DND-41 (cell line): ENCODE measurements at regions not wholly inside any gene's neighbourhood (a gene's known extent, or its start where the extent isn't known, plus 50 kb on each side); places are given as distances from the start of the nearest gene placed in this dataset.

Experiments used
- ATAC-seq: fragments of 200-7000 bp; cut with Tn5 transposase; 3 replicates; pipeline ENCODE4 v1.9.1; 2021; ENCODE audit warnings: low read depth; ENCODE audit not compliant: insufficient read depth
- DNase-seq: peaks from one replicate; pipeline ENCODE4 v3.0.0-alpha.2; 2020
- H2AFZ ChIP-seq: 2 replicates; pipeline ENCODE4 v1.6.0; 2012; ENCODE audit warnings: low read depth, low read length
- H3K27ac ChIP-seq: 2 replicates; pipeline ENCODE4 v1.5.1; 2012; ENCODE audit warnings: low read length, inconsistent platforms
- H3K27me3 ChIP-seq: fragments of 200-600 bp; sonication (generic); 2 replicates; pipeline ENCODE4 v1.6.0; 2012; ENCODE audit warnings: low read length, mild to moderate bottlenecking, inconsistent platforms; ENCODE audit not compliant: insufficient read depth, poor library complexity
- H3K36me3 ChIP-seq: 2 replicates; pipeline ENCODE4 v1.5.1; 2012; ENCODE audit warnings: low read length, inconsistent platforms; ENCODE audit not compliant: insufficient read depth
- H3K4me1 ChIP-seq: 2 replicates; pipeline ENCODE4 v1.5.1; 2012; ENCODE audit warnings: mild to moderate bottlenecking, low read length; ENCODE audit not compliant: insufficient read depth
- H3K4me2 ChIP-seq: 2 replicates; pipeline ENCODE4 v1.6.0; 2012; ENCODE audit warnings: mild to moderate bottlenecking, moderate library complexity, low read length, inconsistent platforms; ENCODE audit not compliant: insufficient read depth
- H3K4me3 ChIP-seq, 2 experiments: fragments of 200-600 bp in 1 of 2; shearing (Covaris generic) in 1 of 2; 2 replicates each; pipeline ENCODE4 v1.5.1; 2012 to 2016; ENCODE audit warnings: inconsistent platforms in 2 of 2, low read length in 2 of 2, mild to moderate bottlenecking in 2 of 2, low read depth in 1 of 2, moderate library complexity in 1 of 2
- H3K79me2 ChIP-seq: 2 replicates; pipeline ENCODE4 v1.6.0; 2012; ENCODE audit warnings: low read length, inconsistent platforms; ENCODE audit not compliant: insufficient read depth
- H3K9ac ChIP-seq: 2 replicates; pipeline ENCODE4 v1.6.0; 2012; ENCODE audit warnings: low read depth, mild to moderate bottlenecking, inconsistent platforms, low read length, moderate library complexity
- H3K9me3 ChIP-seq: 2 replicates; pipeline ENCODE4 v1.5.1; 2012; ENCODE audit warnings: low read length, moderate library complexity, mild to moderate bottlenecking, inconsistent platforms; ENCODE audit not compliant: insufficient read depth, severe bottlenecking
- H4K20me1 ChIP-seq: 2 replicates; pipeline ENCODE4 v1.6.0; 2012; ENCODE audit warnings: low read length; ENCODE audit not compliant: insufficient read depth
- CTCF ChIP-seq: IDR thresholded peaks from 2 replicates; pipeline ENCODE4 v1.5.1; 2012; ENCODE audit warnings: borderline replicate concordance, low read length, moderate library complexity, mild to moderate bottlenecking; ENCODE audit not compliant: poor library complexity, severe bottlenecking; ENCODE audit errors: extremely low read depth
- EZH2 ChIP-seq: IDR thresholded peaks from 3 replicates; pipeline ENCODE4 v1.6.1; 2012; ENCODE audit warnings: borderline replicate concordance, low read depth, mild to moderate bottlenecking, moderate library complexity, low read length, inconsistent platforms; ENCODE audit not compliant: severe bottlenecking

GRCh38 chr5:124990723-124991122, 244.3 kb upstream of the ZNF608 start:
- Histone ChIP-seq H3K4me2 (no peak overlapping the region), H3K4me3 (no peak overlapping the region), H3K4me1 (peaks cover 12% of the 10 kb centered on the region), H3K79me2 (no peaks in the 10 kb centered on the region), H4K20me1 (no peaks in the 10 kb centered on the region), H3K9ac (no peak overlapping the region), H3K9me3 (peaks cover 8% of the 10 kb centered on the region), H3K27ac (no peak overlapping the region), H2AFZ (no peak overlapping the region), H3K36me3 (no peaks in the 10 kb centered on the region), H3K27me3 (no peaks in the 10 kb centered on the region)
- no peak for DNase-seq
- ATAC-seq, result no peak
- TF ChIP-seq EZH2 (no peak), CTCF (no peak)

- no peaks in the 10 kb centered on the region for H3K27me3 ChIP-seq
- H3K4me2 ChIP-seq, result no peak overlapping the region
- no peak overlapping the region for H3K9ac ChIP-seq
- no peaks in the 10 kb centered on the region for H4K20me1 ChIP-seq
- no peak overlapping the region for H2AFZ ChIP-seq
- no peaks in the 10 kb centered on the region for H3K79me2 ChIP-seq
- peaks cover 12% of the 10 kb centered on the region; the same call in 1 of the 2 replicates for H3K4me1 ChIP-seq
- H3K36me3 ChIP-seq, result no peaks in the 10 kb centered on the region
- TF ChIP-seq EZH2 (no peak), CTCF (no peak)
- no peak overlapping the region for H3K4me3 ChIP-seq
- H3K9me3 ChIP-seq, result no peaks in the 10 kb centered on the region
- DNase-seq, result no peak
- ATAC-seq, result no peak
- no peak overlapping the region for H3K27ac ChIP-seq
Observed at GRCh38 chr5:124995421-124995820, 249.0 kb upstream of the ZNF608 start.

- Histone ChIP-seq H3K9ac (no peak overlapping the region), H3K79me2 (no peaks in the 10 kb centered on the region), H3K27ac (no peak overlapping the region), H3K9me3 (no peaks in the 10 kb centered on the region), H3K27me3 (no peaks in the 10 kb centered on the region), H4K20me1 (no peaks in the 10 kb centered on the region), H3K4me2 (no peak overlapping the region), H3K4me3 (no peak overlapping the region), H2AFZ (no peak overlapping the region), H3K4me1 (peaks cover 20% of the 10 kb centered on the region; the same call in 1 of the 2 replicates), H3K36me3 (no peaks in the 10 kb centered on the region)
- TF ChIP-seq EZH2 (no peak), CTCF (no peak)
- DNase-seq (no peak), ATAC-seq (no peak)
Observed at GRCh38 chr5:124996023-124996763, 249.8 kb upstream of the ZNF608 start.

GRCh38 chr5:124996764-124997077, 250.3 kb upstream of the ZNF608 start:
- no peaks in the 10 kb centered on the region for H3K36me3 ChIP-seq
- no peak overlapping the region for H3K4me2 ChIP-seq
- H3K27me3 ChIP-seq, result no peaks in the 10 kb centered on the region
- DNase-seq (no peak), ATAC-seq (no peak)
- H3K4me3 ChIP-seq, result no peak overlapping the region
- no peaks in the 10 kb centered on the region for H3K9me3 ChIP-seq
- TF ChIP-seq EZH2 (no peak), CTCF (no peak)
- no peaks in the 10 kb centered on the region for H4K20me1 ChIP-seq
- H3K27ac ChIP-seq, result no peak overlapping the region
- no peak overlapping the region for H3K9ac ChIP-seq
- no peak overlapping the region for H2AFZ ChIP-seq
- H3K79me2 ChIP-seq, result no peaks in the 10 kb centered on the region
- peaks cover 22% of the 10 kb centered on the region; the same call in 1 of the 2 replicates for H3K4me1 ChIP-seq
